22Rv1 (cell line): ENCODE measurements at regions not wholly inside any gene's neighbourhood (a gene's known extent, or its start where the extent isn't known, plus 50 kb on each side); places are given as distances from the start of the nearest gene placed in this dataset.

Experiments
- ZFX ChIP-seq: fragments of 450-650 bp; IDR thresholded peaks from 2 replicates; pipeline ENCODE4 v1.6.1; 2017; ENCODE audit warnings: antibody characterized with exemption, borderline replicate concordance
- TF ChIP-seq, protein P1 (sequence below): fragments of 450-650 bp; IDR thresholded peaks from 2 replicates; pipeline ENCODE4 v1.5.1; 2017; ENCODE audit warnings: mild to moderate bottlenecking

DNA sequence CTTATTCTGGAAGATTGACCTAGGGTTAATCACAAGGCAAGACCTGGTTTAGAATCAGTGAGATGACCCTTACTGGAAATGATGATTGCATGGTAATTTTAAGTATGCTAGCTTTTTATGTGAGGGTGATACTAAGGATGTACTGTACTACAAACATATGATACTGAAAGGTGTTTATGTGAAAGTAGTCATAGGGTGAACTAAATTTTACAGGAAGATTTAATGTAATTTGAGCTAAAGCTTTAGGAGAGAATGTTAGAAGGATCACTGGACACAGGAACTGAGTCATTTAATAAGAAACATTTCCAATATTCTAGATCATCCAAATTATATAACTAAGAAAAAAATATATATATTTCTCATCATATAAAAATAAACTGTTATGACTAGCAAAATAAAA is 197.2 kb downstream of the COX7C start:
- TF ChIP-seq, protein P1, sequence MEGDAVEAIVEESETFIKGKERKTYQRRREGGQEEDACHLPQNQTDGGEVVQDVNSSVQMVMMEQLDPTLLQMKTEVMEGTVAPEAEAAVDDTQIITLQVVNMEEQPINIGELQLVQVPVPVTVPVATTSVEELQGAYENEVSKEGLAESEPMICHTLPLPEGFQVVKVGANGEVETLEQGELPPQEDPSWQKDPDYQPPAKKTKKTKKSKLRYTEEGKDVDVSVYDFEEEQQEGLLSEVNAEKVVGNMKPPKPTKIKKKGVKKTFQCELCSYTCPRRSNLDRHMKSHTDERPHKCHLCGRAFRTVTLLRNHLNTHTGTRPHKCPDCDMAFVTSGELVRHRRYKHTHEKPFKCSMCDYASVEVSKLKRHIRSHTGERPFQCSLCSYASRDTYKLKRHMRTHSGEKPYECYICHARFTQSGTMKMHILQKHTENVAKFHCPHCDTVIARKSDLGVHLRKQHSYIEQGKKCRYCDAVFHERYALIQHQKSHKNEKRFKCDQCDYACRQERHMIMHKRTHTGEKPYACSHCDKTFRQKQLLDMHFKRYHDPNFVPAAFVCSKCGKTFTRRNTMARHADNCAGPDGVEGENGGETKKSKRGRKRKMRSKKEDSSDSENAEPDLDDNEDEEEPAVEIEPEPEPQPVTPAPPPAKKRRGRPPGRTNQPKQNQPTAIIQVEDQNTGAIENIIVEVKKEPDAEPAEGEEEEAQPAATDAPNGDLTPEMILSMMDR = no peak
- no peak for TF ChIP-seq ZFX
